ENCODE measurements at regions not wholly inside any gene's neighbourhood (a gene's known extent, or its start where the extent isn't known, plus 50 kb on each side); places are given as distances from the start of the nearest gene placed in this dataset.

- no peak overlapping the region for H3K4me3 ChIP-seq (ENCODE audit: low read depth, low read length)
- no peak for DNase-seq (ENCODE audit: low read depth)
- no peak for TF ChIP-seq CTCF (IDR thresholded peaks at IDR 0.05; ENCODE audit: insufficient read depth, low read length, severe bottlenecking)
- H3K36me3 ChIP-seq (ENCODE audit: control insufficient read depth, insufficient read depth, low read length): no peaks in the 10 kb centered on the region
- no peak for FAIRE-seq
- no peaks in the 10 kb centered on the region for H3K27me3 ChIP-seq (ENCODE audit: control insufficient read depth, insufficient read depth, low read length)
These were observed 182.6 kb downstream of the FBXO8 start for GRCh38 chr4:174100910-174101309.

- DNase-seq (ENCODE audit: low read depth) (no peak), FAIRE-seq (no peak)
- Histone ChIP-seq H3K27me3 (ENCODE audit: control insufficient read depth, insufficient read depth, low read length) (no peaks in the 10 kb centered on the region), H3K36me3 (ENCODE audit: control insufficient read depth, insufficient read depth, low read length) (no peaks in the 10 kb centered on the region), H3K4me3 (ENCODE audit: low read depth, low read length) (no peak overlapping the region)
- TF ChIP-seq CTCF (IDR thresholded peaks at IDR 0.05; ENCODE audit: insufficient read depth, low read length, severe bottlenecking): no peak
These were observed 183.8 kb downstream of the FBXO8 start for GRCh38 chr4:174099712-174100111.

- no peak for TF ChIP-seq CTCF (IDR thresholded peaks at IDR 0.05; ENCODE audit: insufficient read depth, low read length, severe bottlenecking)
- H3K36me3 ChIP-seq (ENCODE audit: control insufficient read depth, insufficient read depth, low read length): no peaks in the 10 kb centered on the region
These were observed 186.5 kb downstream of the FBXO8 start for GRCh38 chr4:174096999-174097398.

GRCh38 chr4:174096456-174096855 lies 187.0 kb downstream of the FBXO8 start:
- no peak overlapping the region for H3K4me3 ChIP-seq (ENCODE audit: low read depth, low read length)
- TF ChIP-seq CTCF (IDR thresholded peaks at IDR 0.05; ENCODE audit: insufficient read depth, low read length, severe bottlenecking): no peak
- DNase-seq (ENCODE audit: low read depth): no peak
- FAIRE-seq: no peak
- H3K36me3 ChIP-seq (ENCODE audit: control insufficient read depth, insufficient read depth, low read length): no peaks in the 10 kb centered on the region
- no peaks in the 10 kb centered on the region for H3K27me3 ChIP-seq (ENCODE audit: control insufficient read depth, insufficient read depth, low read length)

More at GRCh38 chr4:174096999-174097398, 186.5 kb downstream of the FBXO8 start:
- FAIRE-seq (no peak), DNase-seq (ENCODE audit: low read depth) (no peak)
- Histone ChIP-seq H3K27me3 (ENCODE audit: control insufficient read depth, insufficient read depth, low read length) (no peaks in the 10 kb centered on the region), H3K4me3 (ENCODE audit: low read depth, low read length) (no peak overlapping the region)

- no peak for TF ChIP-seq CTCF (IDR thresholded peaks at IDR 0.05; ENCODE audit: insufficient read depth, low read length, severe bottlenecking)
- FAIRE-seq: no peak
These were observed 192.3 kb downstream of the FBXO8 start for GRCh38 chr4:174091130-174091529.

GRCh38 chr4:174089711-174090110 lies 193.8 kb downstream of the FBXO8 start:
- Histone ChIP-seq H3K27me3 (ENCODE audit: control insufficient read depth, insufficient read depth, low read length) (no peaks in the 10 kb centered on the region), H3K36me3 (ENCODE audit: control insufficient read depth, insufficient read depth, low read length) (no peaks in the 10 kb centered on the region)

More at GRCh38 chr4:174091130-174091529, 192.3 kb downstream of the FBXO8 start:
- Histone ChIP-seq H3K36me3 (ENCODE audit: control insufficient read depth, insufficient read depth, low read length) (no peaks in the 10 kb centered on the region), H3K4me3 (ENCODE audit: low read depth, low read length) (no peak overlapping the region), H3K27me3 (ENCODE audit: control insufficient read depth, insufficient read depth, low read length) (no peaks in the 10 kb centered on the region)
- DNase-seq (ENCODE audit: low read depth): no peak

More at GRCh38 chr4:174089711-174090110, 193.8 kb downstream of the FBXO8 start:
- FAIRE-seq (no peak), DNase-seq (ENCODE audit: low read depth) (no peak)
- H3K4me3 ChIP-seq (ENCODE audit: low read depth, low read length): no peak overlapping the region
- TF ChIP-seq CTCF (IDR thresholded peaks at IDR 0.05; ENCODE audit: insufficient read depth, low read length, severe bottlenecking): no peak

Measured in bronchial epithelial cell (primary cell).